HEK293 (cell line): ENCODE measurements at regions not wholly inside any gene's neighbourhood (a gene's known extent, or its start where the extent isn't known, plus 50 kb on each side); places are given as distances from the start of the nearest gene placed in this dataset.

Experiments
- CTCF ChIA-PET: fragments of 350-600 bp; formaldehyde crosslinking; extraction: SDS; loops from one replicate; lab custom pipeline; 2021; ENCODE audit warnings: antibody characterized with exemption; lab: Yijun Ruan, JAX
- POLR2A ChIA-PET: fragments of 300-600 bp; formaldehyde crosslinking; extraction: SDS; loops from one replicate; lab custom pipeline; 2020; ENCODE audit warnings: antibody characterized with exemption, inconsistent platforms; lab: Yijun Ruan, JAX
- H3K27ac ChIP-seq: fragments of 200-500 bp; sonication (Bioruptor generic); 2 replicates; pipeline ENCODE4 v1.5.1; 2014; ENCODE audit warnings: low read depth, low read length, control low read depth, inconsistent platforms; ENCODE audit errors: extremely low read depth
- H3K36me3 ChIP-seq, 2 experiments: fragments of 200-500 bp in 1 of 2; sonication (Bioruptor generic) in 1 of 2; 1 replicate in 1 of 2; 2 replicates in 1 of 2; pipeline ENCODE4 v1.5.1; 2014 to 2017; ENCODE audit warnings: inconsistent platforms in 2 of 2, low read length in 2 of 2; ENCODE audit not compliant: control insufficient read depth in 2 of 2, insufficient read depth in 1 of 2
- H3K4me1 ChIP-seq: fragments of 200-500 bp; sonication (Bioruptor generic); 2 replicates; pipeline ENCODE4 v1.5.1; 2014; ENCODE audit warnings: mild to moderate bottlenecking, low read length, inconsistent platforms; ENCODE audit not compliant: control insufficient read depth, insufficient read depth
- H3K4me3 ChIP-seq: 2 replicates; pipeline ENCODE4 v1.5.1; 2011; ENCODE audit warnings: low read depth, mild to moderate bottlenecking, control low read depth, low read length, moderate library complexity
- H3K9me3 ChIP-seq: fragments of 200-500 bp; sonication (Bioruptor generic); 2 replicates; pipeline ENCODE4 v1.5.1; 2014; ENCODE audit warnings: low read depth, low read length, inconsistent platforms; ENCODE audit not compliant: control insufficient read depth, insufficient read depth
- CTCF ChIP-seq: fragments of 450-650 bp; formaldehyde crosslinking; IDR thresholded peaks from 2 replicates; pipeline ENCODE4 v1.5.1; 2016; ENCODE audit warnings: missing biosample characterization, missing genetic modification characterization
- EGR2 ChIP-seq: fragments of 450-650 bp; formaldehyde crosslinking; IDR thresholded peaks from 2 replicates; pipeline ENCODE4 v1.5.1; 2016; ENCODE audit warnings: low read depth, missing biosample characterization, missing genetic modification characterization
- KLF1 ChIP-seq: fragments of 450-650 bp; formaldehyde crosslinking; IDR thresholded peaks from 2 replicates; pipeline ENCODE4 v1.5.1; 2016; ENCODE audit warnings: missing biosample characterization, missing genetic modification characterization
- PRDM2 ChIP-seq: fragments of 450-650 bp; formaldehyde crosslinking; IDR thresholded peaks from 2 replicates; pipeline ENCODE4 v1.5.1; 2016; ENCODE audit warnings: missing biosample characterization, missing genetic modification characterization, borderline replicate concordance
- SCRT2 ChIP-seq: fragments of 450-650 bp; formaldehyde crosslinking; IDR thresholded peaks from 2 replicates; pipeline ENCODE4 v1.5.1; 2016; ENCODE audit warnings: missing biosample characterization, missing genetic modification characterization
- ZNF274 ChIP-seq, 2 experiments: fragments of 200-500 bp in 1 of 2; fragments of 450-650 bp in 1 of 2; sonication (Bioruptor generic) in 1 of 2; formaldehyde crosslinking in 1 of 2; IDR thresholded peaks; 2 replicates each; pipeline versions ENCODE4 v1.5.1 to v1.6.1; 2014 to 2016; ENCODE audit warnings: borderline replicate concordance in 1 of 2, inconsistent platforms in 1 of 2, low read length in 1 of 2, missing biosample characterization in 1 of 2, missing genetic modification characterization in 1 of 2
- ZNF292 ChIP-seq: fragments of 450-650 bp; formaldehyde crosslinking; IDR thresholded peaks from 2 replicates; pipeline ENCODE4 v1.5.1; 2016; ENCODE audit warnings: low read depth, missing biosample characterization, missing genetic modification characterization, borderline replicate concordance
- ZNF302 ChIP-seq: fragments of 450-650 bp; formaldehyde crosslinking; IDR thresholded peaks from 2 replicates; pipeline ENCODE4 v1.5.1; 2016; ENCODE audit warnings: missing biosample characterization, missing genetic modification characterization, low read depth
- ZNF311 ChIP-seq: fragments of 450-650 bp; formaldehyde crosslinking; IDR thresholded peaks from 2 replicates; pipeline ENCODE4 v1.5.1; 2017; ENCODE audit warnings: missing biosample characterization, missing genetic modification characterization, borderline replicate concordance
- ZNF629 ChIP-seq: fragments of 450-650 bp; formaldehyde crosslinking; IDR thresholded peaks from 2 replicates; pipeline ENCODE4 v1.5.1; 2017; ENCODE audit warnings: missing biosample characterization, missing genetic modification characterization
- ZNF654 ChIP-seq: fragments of 450-650 bp; formaldehyde crosslinking; IDR thresholded peaks from 2 replicates; pipeline ENCODE4 v1.5.1; 2016; ENCODE audit warnings: low read depth, missing biosample characterization, missing genetic modification characterization
- ZNF776 ChIP-seq: fragments of 450-650 bp; formaldehyde crosslinking; IDR thresholded peaks from 2 replicates; pipeline ENCODE4 v1.5.0; 2017; ENCODE audit warnings: missing biosample characterization, missing genetic modification characterization, borderline replicate concordance
- TF ChIP-seq, protein P1 (sequence below): fragments of 450-650 bp; formaldehyde crosslinking; IDR thresholded peaks from 2 replicates; pipeline ENCODE4 v1.5.1; 2017; ENCODE audit warnings: missing biosample characterization, missing genetic modification characterization
- TF ChIP-seq, protein P2 (sequence below): fragments of 450-650 bp; formaldehyde crosslinking; IDR thresholded peaks from 2 replicates; pipeline ENCODE4 v1.5.1; 2016; ENCODE audit warnings: missing biosample characterization, missing genetic modification characterization
- TF ChIP-seq, protein P3 (sequence below): fragments of 450-650 bp; formaldehyde crosslinking; IDR thresholded peaks from 2 replicates; pipeline ENCODE4 v1.5.1; 2016; ENCODE audit warnings: missing biosample characterization, missing genetic modification characterization

GRCh38 chr18:6542296-6542695 lies 127.6 kb upstream of the L3MBTL4 start (continued):
- TF ChIP-seq KLF1 (no peak), EGR2 (tag by site-specific recombination) (no peak), SCRT2 (tag by site-specific recombination) (no peak), PRDM2 (tag by site-specific recombination) (no peak)
- TF ChIP-seq, protein P1, sequence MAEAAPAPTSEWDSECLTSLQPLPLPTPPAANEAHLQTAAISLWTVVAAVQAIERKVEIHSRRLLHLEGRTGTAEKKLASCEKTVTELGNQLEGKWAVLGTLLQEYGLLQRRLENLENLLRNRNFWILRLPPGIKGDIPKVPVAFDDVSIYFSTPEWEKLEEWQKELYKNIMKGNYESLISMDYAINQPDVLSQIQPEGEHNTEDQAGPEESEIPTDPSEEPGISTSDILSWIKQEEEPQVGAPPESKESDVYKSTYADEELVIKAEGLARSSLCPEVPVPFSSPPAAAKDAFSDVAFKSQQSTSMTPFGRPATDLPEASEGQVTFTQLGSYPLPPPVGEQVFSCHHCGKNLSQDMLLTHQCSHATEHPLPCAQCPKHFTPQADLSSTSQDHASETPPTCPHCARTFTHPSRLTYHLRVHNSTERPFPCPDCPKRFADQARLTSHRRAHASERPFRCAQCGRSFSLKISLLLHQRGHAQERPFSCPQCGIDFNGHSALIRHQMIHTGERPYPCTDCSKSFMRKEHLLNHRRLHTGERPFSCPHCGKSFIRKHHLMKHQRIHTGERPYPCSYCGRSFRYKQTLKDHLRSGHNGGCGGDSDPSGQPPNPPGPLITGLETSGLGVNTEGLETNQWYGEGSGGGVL (tag by site-specific recombination): no peak

GRCh38 chr18:6543330-6543908 lies 128.7 kb upstream of the L3MBTL4 start:
- Histone ChIP-seq H3K4me1 (no peaks in the 10 kb centered on the region; the same call in 1 of the 2 replicates), H3K36me3 (no peaks in the 10 kb centered on the region), H3K27ac (no peak overlapping the region), H3K9me3 (no peaks in the 10 kb centered on the region), H3K4me3 (no peak overlapping the region)
- TF ChIP-seq ZNF654 (tag by site-specific recombination): peak; percentile 76
- TF ChIP-seq ZNF274 (IDR thresholded peaks at IDR 0.05; ENCODE audit: low read length): no peak
- no peak for TF ChIP-seq ZNF274 (tag by site-specific recombination; IDR thresholded peaks at IDR 0.05; ENCODE audit: borderline replicate concordance)
- peak; percentile 52; the same call in 1 of the 2 replicates for TF ChIP-seq CTCF (tag by site-specific recombination)
- POLR2A ChIA-PET: no interaction called here
- CTCF ChIA-PET: interaction anchor here (0.5 to 4.2 kb wide), 25 partner anchors 8 to 1470 kb away, joined by 3 to 105 read pairs (median 4); no protein-coding TSS in a partner anchor

DNA sequence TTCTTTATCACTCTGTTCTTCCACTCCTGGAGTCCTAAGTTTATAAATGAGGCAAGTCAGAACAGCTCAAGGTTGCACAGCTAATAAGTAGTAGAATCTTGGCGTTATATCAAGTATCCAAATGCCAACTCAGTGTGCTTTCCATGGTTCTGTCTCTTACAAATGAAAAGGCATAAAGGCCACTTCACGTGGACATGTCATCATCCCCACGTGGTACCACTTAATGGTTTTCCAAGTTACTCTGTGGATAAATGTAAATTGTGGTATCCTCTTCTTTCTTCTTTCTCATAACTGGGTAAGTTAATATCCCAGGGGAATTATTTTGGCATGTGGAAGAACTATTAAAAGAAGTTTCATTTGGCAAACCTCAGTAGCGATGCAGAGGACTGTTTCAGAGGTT lies 131.5 kb upstream of the L3MBTL4 start:
- ChIA-PET CTCF (interaction anchor here (0.6 to 2.1 kb wide), 4 partner anchors 11 to 373 kb away, joined by 3 to 20 read pairs (median 3); no protein-coding TSS in a partner anchor), POLR2A (no interaction called here)
- Histone ChIP-seq H3K36me3 (no peaks in the 10 kb centered on the region), H3K27ac (no peak overlapping the region), H3K4me1 (no peaks in the 10 kb centered on the region), H3K4me3 (no peak overlapping the region), H3K9me3 (no peaks in the 10 kb centered on the region)
- TF ChIP-seq ZNF776 (tag by site-specific recombination) (no peak), ZNF629 (no peak), ZNF292 (tag by site-specific recombination) (no peak), ZNF302 (tag by site-specific recombination) (no peak), ZNF311 (tag by site-specific recombination) (no peak)
- TF ChIP-seq, protein P2, sequence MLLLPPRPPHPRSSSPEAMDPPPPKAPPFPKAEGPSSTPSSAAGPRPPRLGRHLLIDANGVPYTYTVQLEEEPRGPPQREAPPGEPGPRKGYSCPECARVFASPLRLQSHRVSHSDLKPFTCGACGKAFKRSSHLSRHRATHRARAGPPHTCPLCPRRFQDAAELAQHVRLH (tag by site-specific recombination): no peak
- TF ChIP-seq, protein P3, sequence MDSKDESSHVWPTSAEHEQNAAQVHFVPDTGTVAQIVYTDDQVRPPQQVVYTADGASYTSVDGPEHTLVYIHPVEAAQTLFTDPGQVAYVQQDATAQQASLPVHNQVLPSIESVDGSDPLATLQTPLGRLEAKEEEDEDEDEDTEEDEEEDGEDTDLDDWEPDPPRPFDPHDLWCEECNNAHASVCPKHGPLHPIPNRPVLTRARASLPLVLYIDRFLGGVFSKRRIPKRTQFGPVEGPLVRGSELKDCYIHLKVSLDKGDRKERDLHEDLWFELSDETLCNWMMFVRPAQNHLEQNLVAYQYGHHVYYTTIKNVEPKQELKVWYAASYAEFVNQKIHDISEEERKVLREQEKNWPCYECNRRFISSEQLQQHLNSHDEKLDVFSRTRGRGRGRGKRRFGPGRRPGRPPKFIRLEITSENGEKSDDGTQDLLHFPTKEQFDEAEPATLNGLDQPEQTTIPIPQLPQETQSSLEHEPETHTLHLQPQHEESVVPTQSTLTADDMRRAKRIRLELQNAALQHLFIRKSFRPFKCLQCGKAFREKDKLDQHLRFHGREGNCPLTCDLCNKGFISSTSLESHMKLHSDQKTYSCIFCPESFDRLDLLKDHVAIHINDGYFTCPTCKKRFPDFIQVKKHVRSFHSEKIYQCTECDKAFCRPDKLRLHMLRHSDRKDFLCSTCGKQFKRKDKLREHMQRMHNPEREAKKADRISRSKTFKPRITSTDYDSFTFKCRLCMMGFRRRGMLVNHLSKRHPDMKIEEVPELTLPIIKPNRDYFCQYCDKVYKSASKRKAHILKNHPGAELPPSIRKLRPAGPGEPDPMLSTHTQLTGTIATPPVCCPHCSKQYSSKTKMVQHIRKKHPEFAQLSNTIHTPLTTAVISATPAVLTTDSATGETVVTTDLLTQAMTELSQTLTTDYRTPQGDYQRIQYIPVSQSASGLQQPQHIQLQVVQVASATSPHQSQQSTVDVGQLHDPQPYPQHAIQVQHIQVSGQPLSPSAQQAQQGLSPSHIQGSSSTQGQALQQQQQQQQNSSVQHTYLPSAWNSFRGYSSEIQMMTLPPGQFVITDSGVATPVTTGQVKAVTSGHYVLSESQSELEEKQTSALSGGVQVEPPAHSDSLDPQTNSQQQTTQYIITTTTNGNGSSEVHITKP (tag by site-specific recombination): no peak
